ENCODE measurements at regions not wholly inside any gene's neighbourhood (a gene's known extent, or its start where the extent isn't known, plus 50 kb on each side); places are given as distances from the start of the nearest gene placed in this dataset.

DNA sequence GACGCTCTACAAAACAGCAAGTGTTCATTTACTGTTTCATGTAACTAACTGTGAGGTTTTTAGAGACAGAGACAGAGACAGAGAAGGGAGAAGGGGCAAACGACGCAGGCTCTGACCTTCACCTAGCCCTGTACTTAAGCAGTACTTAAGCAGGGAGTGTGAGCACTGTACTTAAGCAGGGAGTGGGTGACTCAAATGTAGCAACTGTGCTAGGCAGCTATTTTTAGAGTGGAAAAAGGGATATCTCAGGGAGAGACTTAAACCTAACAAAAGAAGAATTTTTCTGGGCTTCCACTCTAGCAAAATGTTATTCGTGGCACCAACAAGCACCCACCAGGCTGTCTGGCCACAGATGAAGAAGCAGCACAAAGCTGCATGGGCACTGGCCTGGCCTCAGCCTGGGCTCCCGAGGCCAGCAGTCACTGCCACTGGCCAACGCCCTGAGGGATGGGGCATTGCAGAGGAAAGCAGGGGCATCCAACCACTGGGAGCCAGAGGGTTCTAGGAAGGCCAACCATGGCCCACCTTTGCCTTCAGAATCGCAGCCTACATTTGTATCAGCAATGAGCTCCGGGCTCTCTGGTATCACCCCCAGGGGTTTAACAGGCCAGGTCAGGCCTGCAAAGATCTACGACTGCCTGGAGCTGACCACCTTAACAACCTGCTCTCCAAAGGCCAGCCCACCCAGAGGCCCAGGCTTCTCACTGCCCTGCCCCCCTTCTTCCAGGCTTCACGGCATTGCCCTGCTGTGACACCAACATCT is 154.3 kb downstream of the TTC32 start:
- Histone ChIP-seq H3K4me3 (ENCODE audit: low read length) (no peak overlapping the region), H3K9me3 (ENCODE audit: low read length) (no peaks in the 10 kb centered on the region), H3K27ac (ENCODE audit: low read depth, low read length) (no peak overlapping the region), H3K36me3 (ENCODE audit: insufficient read depth, low read length) (no peaks in the 10 kb centered on the region), H3K27me3 (ENCODE audit: insufficient read depth, low read length, poor library complexity, severe bottlenecking) (no peaks in the 10 kb centered on the region), H3K4me1 (ENCODE audit: insufficient read depth, low read length) (no peaks in the 10 kb centered on the region)
- Mint-ChIP-seq H3K27ac (peak overlapping the region in 1 of 8 donors; percentile 74), H3K4me3 (no peak overlapping the region), H3K9me3 (no peaks in the 10 kb centered on the region), H3K36me3 (peaks cover 0 to 1% (median 0%) of the 10 kb centered on the region in 3 donors), H3K4me1 (no peaks in the 10 kb centered on the region), H3K27me3 (peaks cover 8 to 17% of the 10 kb centered on the region in 2 donors)
- CTCF ChIA-PET: no interaction called here
- POLR2A ChIA-PET: no interaction called here
- no peak for DNase-seq

DNA sequence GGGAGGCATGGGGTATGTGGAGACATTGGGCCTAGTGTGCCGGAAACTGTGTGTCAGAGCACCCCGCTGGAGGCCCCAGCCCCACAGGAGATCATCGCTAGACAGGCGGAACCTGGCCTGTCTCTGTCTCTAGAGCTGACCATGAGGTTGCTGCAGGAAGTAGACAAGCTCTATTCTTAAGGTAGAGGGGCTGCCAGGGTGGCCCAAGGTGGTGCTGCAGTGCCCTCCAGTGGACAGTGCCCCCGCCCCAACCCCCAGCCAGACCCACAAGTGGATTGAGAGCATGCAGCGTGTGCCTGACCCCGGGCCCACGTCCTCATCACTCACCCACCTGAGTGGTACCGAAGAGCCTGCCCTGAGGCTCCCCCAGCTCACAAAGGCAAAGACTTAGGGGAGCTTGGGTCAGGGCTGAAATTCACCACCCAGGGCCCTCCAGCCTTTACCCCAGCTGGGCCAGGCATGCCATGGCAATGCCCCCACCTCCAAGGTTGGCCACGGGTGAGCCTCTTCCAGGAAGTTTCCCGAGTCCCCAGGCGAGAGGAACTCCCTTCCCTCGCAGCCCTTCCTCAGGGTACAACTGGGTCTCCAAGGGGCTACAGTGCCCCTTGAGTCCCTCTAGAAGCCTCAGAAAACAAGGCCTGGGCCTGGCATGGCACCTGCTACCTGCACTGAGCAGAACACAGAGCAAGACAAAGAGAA is 155.0 kb downstream of the TTC32 start:
- DNase-seq: no peak
- no peaks in the 10 kb centered on the region for H3K4me1 ChIP-seq (ENCODE audit: insufficient read depth, low read length)

DNA sequence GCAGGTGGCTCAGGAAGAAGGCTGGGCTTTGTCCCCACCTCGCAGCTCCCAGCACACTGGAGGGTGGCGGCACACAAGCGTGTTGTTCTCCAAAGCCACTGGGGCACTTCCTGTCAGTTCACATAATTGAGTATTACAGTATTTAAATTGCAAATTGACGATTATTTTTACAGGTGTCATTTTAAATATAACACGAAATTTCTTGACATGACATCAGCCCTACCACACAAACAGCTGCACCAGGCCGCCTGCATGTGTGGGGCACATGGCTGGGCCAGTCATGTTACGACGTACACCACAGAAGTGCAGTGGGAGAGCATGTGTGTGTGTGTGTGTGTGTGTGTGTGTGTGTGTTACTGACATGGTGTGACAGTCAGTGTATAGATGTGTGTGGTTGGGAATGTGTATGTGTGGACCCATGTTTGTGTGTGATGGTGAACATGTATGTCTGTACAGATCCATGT is 155.6 kb downstream of the TTC32 start:
- Mint-ChIP-seq H3K4me1 (no peaks in the 10 kb centered on the region), H3K27me3 (peaks cover 8 to 20% of the 10 kb centered on the region in 2 donors), H3K4me3 (no peak overlapping the region), H3K9me3 (no peaks in the 10 kb centered on the region), H3K36me3 (peaks cover 0 to 1% (median 0%) of the 10 kb centered on the region in 3 donors), H3K27ac (no peak overlapping the region)
- Histone ChIP-seq H3K36me3 (ENCODE audit: insufficient read depth, low read length) (no peaks in the 10 kb centered on the region), H3K9me3 (ENCODE audit: low read length) (no peaks in the 10 kb centered on the region), H3K27ac (ENCODE audit: low read depth, low read length) (no peak overlapping the region), H3K4me1 (ENCODE audit: insufficient read depth, low read length) (no peaks in the 10 kb centered on the region), H3K4me3 (ENCODE audit: low read length) (no peak overlapping the region), H3K27me3 (ENCODE audit: insufficient read depth, low read length, poor library complexity, severe bottlenecking) (no peaks in the 10 kb centered on the region)
- ChIA-PET CTCF (no interaction called here), POLR2A (no interaction called here)
- DNase-seq: no peak

More for the DNA sequence above, 155.0 kb downstream of the TTC32 start:
- no peak overlapping the region for H3K27ac ChIP-seq (ENCODE audit: low read depth, low read length)
- Mint-ChIP-seq H3K27me3 (peaks cover 8 to 17% of the 10 kb centered on the region in 2 donors), H3K9me3 (no peaks in the 10 kb centered on the region), H3K27ac (peak overlapping the region in 1 of 8 donors; percentile 74), H3K4me3 (no peak overlapping the region), H3K36me3 (peaks cover 0 to 1% (median 0%) of the 10 kb centered on the region in 3 donors), H3K4me1 (no peaks in the 10 kb centered on the region)
- ChIA-PET POLR2A (no interaction called here), CTCF (no interaction called here)
- no peaks in the 10 kb centered on the region for H3K27me3 ChIP-seq (ENCODE audit: insufficient read depth, low read length, poor library complexity, severe bottlenecking)
- H3K4me3 ChIP-seq (ENCODE audit: low read length): no peak overlapping the region
- no peaks in the 10 kb centered on the region for H3K9me3 ChIP-seq (ENCODE audit: low read length)
- H3K36me3 ChIP-seq (ENCODE audit: insufficient read depth, low read length): no peaks in the 10 kb centered on the region

DNA sequence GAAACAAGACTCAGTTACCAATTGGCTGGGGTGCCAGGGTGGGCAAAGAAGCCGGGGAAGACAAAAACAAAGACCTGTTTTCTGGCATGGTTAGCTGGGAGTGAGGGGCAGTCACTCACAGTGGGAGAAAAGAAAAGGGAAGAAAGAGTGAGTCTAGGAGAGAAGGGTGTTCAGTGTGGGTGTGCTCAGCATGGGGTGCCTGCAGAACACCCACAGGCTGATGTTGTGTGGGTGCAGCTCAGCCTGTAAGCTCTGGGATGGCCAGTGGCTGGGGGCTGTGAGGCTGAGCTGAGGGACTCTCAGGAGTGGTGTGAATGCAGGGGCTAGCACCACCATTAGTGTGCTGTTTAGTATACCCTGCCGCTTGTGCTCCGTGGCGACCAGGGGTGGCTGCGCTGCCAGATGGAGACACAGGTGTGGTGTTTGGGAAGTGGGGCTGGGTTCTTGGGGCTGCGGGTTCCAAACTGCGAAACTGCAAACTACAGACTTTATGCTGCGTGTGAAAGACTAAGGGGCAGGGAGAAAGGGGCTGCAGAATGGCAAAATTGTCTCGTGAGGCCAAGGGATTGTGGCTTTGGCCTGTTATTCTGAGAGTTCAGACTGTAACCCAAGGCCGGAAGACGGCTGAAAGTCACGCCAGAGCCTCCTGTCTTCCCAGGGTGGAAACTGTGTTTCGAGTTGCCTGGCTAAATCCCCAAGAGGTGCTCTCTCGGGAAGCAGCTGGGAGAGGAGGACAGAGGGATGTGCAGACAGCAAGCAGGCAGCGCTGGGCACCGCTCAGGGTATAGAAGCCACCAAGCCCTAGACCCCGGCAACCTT is 156.3 kb downstream of the TTC32 start:
- Histone ChIP-seq H3K4me1 (ENCODE audit: insufficient read depth, low read length) (no peaks in the 10 kb centered on the region), H3K27me3 (ENCODE audit: insufficient read depth, low read length, poor library complexity, severe bottlenecking) (no peaks in the 10 kb centered on the region), H3K27ac (ENCODE audit: low read depth, low read length) (no peak overlapping the region), H3K36me3 (ENCODE audit: insufficient read depth, low read length) (no peaks in the 10 kb centered on the region), H3K4me3 (ENCODE audit: low read length) (no peak overlapping the region), H3K9me3 (ENCODE audit: low read length) (no peaks in the 10 kb centered on the region)
- H3K4me3 Mint-ChIP-seq: no peak overlapping the region
- H3K27me3 Mint-ChIP-seq: peaks cover 6 to 14% of the 10 kb centered on the region in 2 donors
- ChIA-PET POLR2A (no interaction called here), CTCF (no interaction called here)
- no peaks in the 10 kb centered on the region for H3K9me3 Mint-ChIP-seq
- no peak overlapping the region for H3K27ac Mint-ChIP-seq
- DNase-seq: no peak
- no peaks in the 10 kb centered on the region for H3K4me1 Mint-ChIP-seq
- H3K36me3 Mint-ChIP-seq: peaks cover 0 to 1% (median 0%) of the 10 kb centered on the region in 3 donors

DNA sequence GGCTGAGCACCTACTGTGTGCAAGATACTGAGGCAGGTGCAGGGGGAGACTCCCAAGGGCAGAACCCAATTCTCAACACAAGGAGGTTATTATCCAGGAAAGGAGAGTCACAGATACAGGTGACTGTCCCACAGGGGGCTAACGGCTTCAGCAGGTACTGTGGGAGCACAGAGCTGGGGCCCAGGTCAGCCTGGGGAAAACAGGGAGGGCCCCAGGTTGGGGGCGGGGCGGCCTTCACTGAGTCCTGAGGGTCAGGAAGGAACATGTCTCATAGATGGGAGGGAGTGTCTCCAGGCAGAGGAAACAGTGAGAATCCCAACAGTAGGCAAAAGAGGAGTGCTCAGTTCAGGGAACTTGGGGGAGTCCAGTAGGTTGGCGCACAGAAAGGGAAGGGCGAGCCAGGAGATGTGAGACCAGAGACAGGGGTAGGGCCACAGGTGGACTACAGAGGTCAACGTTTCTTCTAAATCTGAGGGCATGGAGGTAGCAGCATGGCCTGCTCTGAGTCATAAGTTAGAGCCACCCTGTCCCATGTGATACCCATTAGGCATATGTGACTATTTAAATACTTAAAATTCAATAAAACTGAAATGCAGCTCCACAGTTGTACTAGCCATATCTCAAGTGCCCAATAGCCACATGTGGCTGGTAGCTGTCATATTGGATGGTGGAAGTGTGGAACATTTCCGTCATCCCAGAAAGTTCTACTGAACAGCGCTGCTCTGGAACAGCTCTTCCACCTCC is 157.2 kb downstream of the TTC32 start:
- CTCF ChIA-PET: no interaction called here
- POLR2A ChIA-PET: no interaction called here
- peaks cover 0 to 1% (median 0%) of the 10 kb centered on the region in 3 donors for H3K36me3 Mint-ChIP-seq

DNA sequence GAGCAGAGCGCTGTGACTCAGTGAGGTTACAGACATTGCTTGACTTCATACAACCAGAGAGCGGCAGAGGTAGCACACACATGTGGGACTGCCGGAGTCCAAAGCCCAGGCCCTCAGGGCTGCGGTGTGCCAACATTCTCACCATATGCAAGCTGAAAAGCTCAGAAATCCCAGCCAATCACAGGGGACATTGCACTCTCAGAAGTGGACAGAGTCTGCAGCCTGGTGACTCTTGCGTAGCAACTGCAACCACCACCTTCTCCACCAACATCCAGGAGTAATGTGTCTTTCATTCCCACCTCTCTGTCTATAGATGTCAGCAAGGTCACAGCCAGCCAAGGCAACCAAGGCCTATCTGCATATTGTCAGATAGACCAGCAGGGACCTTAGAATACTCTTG is 158.1 kb downstream of the TTC32 start:
- Mint-ChIP-seq H3K36me3 (peaks cover 0 to 1% (median 0%) of the 10 kb centered on the region in 3 donors), H3K27me3 (peaks cover 2 to 12% of the 10 kb centered on the region in 2 donors), H3K4me1 (no peaks in the 10 kb centered on the region), H3K4me3 (no peak overlapping the region), H3K9me3 (no peaks in the 10 kb centered on the region), H3K27ac (no peak overlapping the region)
- ChIA-PET CTCF (no interaction called here), POLR2A (no interaction called here)
- Histone ChIP-seq H3K4me3 (ENCODE audit: low read length) (no peak overlapping the region), H3K36me3 (ENCODE audit: insufficient read depth, low read length) (no peaks in the 10 kb centered on the region), H3K27ac (ENCODE audit: low read depth, low read length) (no peak overlapping the region), H3K27me3 (ENCODE audit: insufficient read depth, low read length, poor library complexity, severe bottlenecking) (no peaks in the 10 kb centered on the region), H3K4me1 (ENCODE audit: insufficient read depth, low read length) (no peaks in the 10 kb centered on the region), H3K9me3 (ENCODE audit: low read length) (no peaks in the 10 kb centered on the region)
- no peak for DNase-seq

More for the DNA sequence above, 157.2 kb downstream of the TTC32 start:
- H3K27me3 Mint-ChIP-seq: peaks cover 4 to 8% of the 10 kb centered on the region in 2 donors
- no peaks in the 10 kb centered on the region for H3K9me3 Mint-ChIP-seq
- no peaks in the 10 kb centered on the region for H3K9me3 ChIP-seq (ENCODE audit: low read length)
- no peaks in the 10 kb centered on the region for H3K4me1 Mint-ChIP-seq
- no peaks in the 10 kb centered on the region for H3K4me1 ChIP-seq (ENCODE audit: insufficient read depth, low read length)
- peak overlapping the region in 1 of 8 donors; percentile 72 for H3K27ac Mint-ChIP-seq
- no peaks in the 10 kb centered on the region for H3K36me3 ChIP-seq (ENCODE audit: insufficient read depth, low read length)
- H3K4me3 Mint-ChIP-seq: peak overlapping the region in 1 of 7 donors; percentile 14
- no peak overlapping the region for H3K27ac ChIP-seq (ENCODE audit: low read depth, low read length)
- no peak overlapping the region for H3K4me3 ChIP-seq (ENCODE audit: low read length)
- no peak for DNase-seq
- H3K27me3 ChIP-seq (ENCODE audit: insufficient read depth, low read length, poor library complexity, severe bottlenecking): no peaks in the 10 kb centered on the region

DNA sequence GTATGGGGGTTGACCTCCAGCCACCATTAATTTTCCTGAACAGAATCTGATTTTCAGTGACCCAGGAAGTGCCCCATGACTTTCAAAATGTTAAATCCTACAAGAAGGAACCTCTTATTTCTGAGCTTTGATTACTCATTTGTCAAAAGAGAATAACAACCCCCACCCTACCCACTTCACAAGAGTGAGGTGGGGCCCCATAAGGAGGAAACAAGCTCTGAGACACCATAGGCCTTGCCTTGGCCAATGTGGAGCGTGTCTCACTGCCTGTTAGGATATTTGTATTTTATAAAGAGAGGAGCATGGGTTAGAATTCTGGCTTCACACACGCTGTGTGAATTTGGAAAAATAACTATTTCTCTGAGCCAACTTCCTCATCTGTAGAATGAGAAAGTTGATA is 158.9 kb downstream of the TTC32 start:
- ChIA-PET CTCF (no interaction called here), POLR2A (no interaction called here)
- Histone ChIP-seq H3K4me1 (ENCODE audit: insufficient read depth, low read length) (no peaks in the 10 kb centered on the region), H3K4me3 (ENCODE audit: low read length) (no peak overlapping the region), H3K27ac (ENCODE audit: low read depth, low read length) (no peak overlapping the region), H3K9me3 (ENCODE audit: low read length) (no peaks in the 10 kb centered on the region), H3K36me3 (ENCODE audit: insufficient read depth, low read length) (no peaks in the 10 kb centered on the region), H3K27me3 (ENCODE audit: insufficient read depth, low read length, poor library complexity, severe bottlenecking) (no peaks in the 10 kb centered on the region)
- Mint-ChIP-seq H3K27me3 (peaks cover 6 to 17% of the 10 kb centered on the region in 2 donors), H3K4me1 (no peaks in the 10 kb centered on the region), H3K36me3 (peaks cover 0 to 1% (median 0%) of the 10 kb centered on the region in 3 donors), H3K27ac (no peak overlapping the region), H3K9me3 (no peaks in the 10 kb centered on the region), H3K4me3 (no peak overlapping the region)
- DNase-seq: no peak

All from CD8-positive, alpha-beta memory T cell (primary cell).